Effector memory CD4-positive, alpha-beta T cell (primary cell): ENCODE measurements at regions not wholly inside any gene's neighbourhood (a gene's known extent, or its start where the extent isn't known, plus 50 kb on each side); places are given as distances from the start of the nearest gene placed in this dataset.

Source experiments
- DNase-seq, 3 donors: peaks; one replicate each; pipeline ENCODE4 v3.0.0-alpha.2; 2020
- H3K27ac ChIP-seq: 2 replicates; pipeline ENCODE4 v1.7.0; 2013; ENCODE audit warnings: mild to moderate bottlenecking, low read length, moderate library complexity; ENCODE audit not compliant: insufficient read depth, poor library complexity, severe bottlenecking
- H3K27me3 ChIP-seq: replicated peaks from 2 replicates; pipeline ENCODE4 v1.7.0; 2013; ENCODE audit warnings: mild to moderate bottlenecking, low read length; ENCODE audit not compliant: insufficient read depth, control insufficient read depth, poor library complexity, severe bottlenecking
- H3K36me3 ChIP-seq: 2 replicates; pipeline ENCODE4 v1.7.0; 2013; ENCODE audit warnings: mild to moderate bottlenecking, low read length, moderate library complexity; ENCODE audit not compliant: control insufficient read depth, insufficient read depth
- H3K4me1 ChIP-seq: 2 replicates; pipeline ENCODE4 v1.7.0; 2013; ENCODE audit warnings: low read length, mild to moderate bottlenecking; ENCODE audit not compliant: control insufficient read depth, insufficient read depth, poor library complexity, severe bottlenecking
- H3K4me3 ChIP-seq: 2 replicates; pipeline ENCODE4 v1.7.0; 2013; ENCODE audit warnings: low read length, low read depth, mild to moderate bottlenecking; ENCODE audit not compliant: insufficient read depth, poor library complexity, severe bottlenecking
- H3K9me3 ChIP-seq: 2 replicates; pipeline ENCODE4 v1.7.0; 2013; ENCODE audit warnings: mild to moderate bottlenecking, low read length, moderate library complexity; ENCODE audit not compliant: control insufficient read depth

- Histone ChIP-seq H3K36me3 (no peaks in the 10 kb centered on the region), H3K4me1 (no peaks in the 10 kb centered on the region), H3K4me3 (no peak overlapping the region), H3K27me3 (no peaks in the 10 kb centered on the region), H3K27ac (no peak overlapping the region), H3K9me3 (no peaks in the 10 kb centered on the region)
- DNase-seq = no peak
Measured at GRCh38 chr4:17057035-17057434, 158.6 kb upstream of the LDB2 start.

GRCh38 chr4:17055788-17056187 lies 157.3 kb upstream of the LDB2 start:
- Histone ChIP-seq H3K36me3 (no peaks in the 10 kb centered on the region), H3K27ac (no peak overlapping the region), H3K4me3 (no peak overlapping the region), H3K9me3 (no peaks in the 10 kb centered on the region), H3K4me1 (no peaks in the 10 kb centered on the region), H3K27me3 (no peaks in the 10 kb centered on the region)
- no peak for DNase-seq

GRCh38 chr4:17045866-17046265 lies 147.4 kb upstream of the LDB2 start:
- Histone ChIP-seq H3K27ac (no peak overlapping the region), H3K36me3 (no peaks in the 10 kb centered on the region), H3K4me3 (no peak overlapping the region), H3K27me3 (no peaks in the 10 kb centered on the region), H3K4me1 (no peaks in the 10 kb centered on the region), H3K9me3 (no peaks in the 10 kb centered on the region)
- no peak for DNase-seq

- no peak for DNase-seq
- no peaks in the 10 kb centered on the region for H3K27me3 ChIP-seq
- no peaks in the 10 kb centered on the region for H3K36me3 ChIP-seq
- H3K27ac ChIP-seq = no peak overlapping the region
- no peak overlapping the region for H3K4me3 ChIP-seq
- H3K4me1 ChIP-seq = no peaks in the 10 kb centered on the region
- H3K9me3 ChIP-seq = no peaks in the 10 kb centered on the region
Measured at GRCh38 chr4:17038510-17039176, 140.2 kb upstream of the LDB2 start.

GRCh38 chr4:17033768-17034181 lies 135.3 kb upstream of the LDB2 start:
- DNase-seq = no peak
- Histone ChIP-seq H3K9me3 (no peaks in the 10 kb centered on the region), H3K4me1 (no peaks in the 10 kb centered on the region), H3K27me3 (no peaks in the 10 kb centered on the region), H3K27ac (no peak overlapping the region), H3K36me3 (no peaks in the 10 kb centered on the region), H3K4me3 (no peak overlapping the region)

- Histone ChIP-seq H3K4me3 (no peak overlapping the region), H3K27me3 (no peaks in the 10 kb centered on the region), H3K4me1 (no peaks in the 10 kb centered on the region), H3K36me3 (no peaks in the 10 kb centered on the region), H3K9me3 (no peaks in the 10 kb centered on the region), H3K27ac (no peak overlapping the region)
- DNase-seq = no peak
Measured at GRCh38 chr4:17033025-17033767, 134.8 kb upstream of the LDB2 start.

GRCh38 chr4:17030543-17030942 lies 132.1 kb upstream of the LDB2 start:
- Histone ChIP-seq H3K27me3 (no peaks in the 10 kb centered on the region), H3K27ac (no peak overlapping the region), H3K36me3 (no peaks in the 10 kb centered on the region), H3K9me3 (no peaks in the 10 kb centered on the region), H3K4me3 (no peak overlapping the region), H3K4me1 (no peaks in the 10 kb centered on the region)
- DNase-seq = no peak

- no peaks in the 10 kb centered on the region for H3K27me3 ChIP-seq
- no peaks in the 10 kb centered on the region for H3K36me3 ChIP-seq
- H3K9me3 ChIP-seq = no peaks in the 10 kb centered on the region
- no peaks in the 10 kb centered on the region for H3K4me1 ChIP-seq
- no peak for DNase-seq
- no peak overlapping the region for H3K27ac ChIP-seq
- no peak overlapping the region for H3K4me3 ChIP-seq
Measured at GRCh38 chr4:17029964-17030363, 131.5 kb upstream of the LDB2 start.

- Histone ChIP-seq H3K9me3 (no peaks in the 10 kb centered on the region), H3K36me3 (no peaks in the 10 kb centered on the region), H3K27ac (no peak overlapping the region), H3K27me3 (no peaks in the 10 kb centered on the region), H3K4me1 (no peaks in the 10 kb centered on the region), H3K4me3 (no peak overlapping the region)
- no peak for DNase-seq
Measured at GRCh38 chr4:17029432-17029831, 131.0 kb upstream of the LDB2 start.

GRCh38 chr4:17027495-17027894 lies 129.1 kb upstream of the LDB2 start:
- Histone ChIP-seq H3K4me1 (no peaks in the 10 kb centered on the region), H3K36me3 (no peaks in the 10 kb centered on the region), H3K4me3 (no peak overlapping the region), H3K27me3 (no peaks in the 10 kb centered on the region), H3K27ac (no peak overlapping the region), H3K9me3 (no peaks in the 10 kb centered on the region)
- DNase-seq = no peak
